Ascending aorta (tissue), 2 donors: ENCODE measurements at regions not wholly inside any gene's neighbourhood (a gene's known extent, or its start where the extent isn't known, plus 50 kb on each side); places are given as distances from the start of the nearest gene placed in this dataset.

Experiments used
- DNase-seq, 2 donors: peaks; one replicate each; pipeline ENCODE4 v3.0.0-alpha.2; 2019; ENCODE audit warnings: low spot score in 2 of 2
- H3K27ac ChIP-seq, 2 donors: fragments of 200-600 bp; sonication (generic); one replicate each; pipeline ENCODE4 v1.5.1; 2016 to 2017; ENCODE audit warnings: mild to moderate bottlenecking in 1 of 2
- H3K27me3 ChIP-seq: fragments of 200-600 bp; sonication (generic); one replicate; pipeline ENCODE4 v1.5.1; 2017
- H3K36me3 ChIP-seq, 2 donors: fragments of 200-600 bp; sonication (generic); one replicate each; pipeline ENCODE4 v1.5.1; 2016
- H3K4me1 ChIP-seq, 2 donors: fragments of 200-600 bp; sonication (generic); one replicate each; pipeline ENCODE4 v1.5.1; 2016 to 2017; ENCODE audit warnings: mild to moderate bottlenecking in 1 of 2
- H3K4me3 ChIP-seq, 2 donors: fragments of 200-600 bp; sonication (generic); one replicate each; pipeline ENCODE4 v1.5.1; 2016 to 2017; ENCODE audit warnings: mild to moderate bottlenecking in 1 of 2
- H3K9me3 ChIP-seq, 2 donors: fragments of 200-600 bp; sonication (generic); one replicate each; pipeline ENCODE4 v1.5.1; 2016
- CTCF ChIP-seq, 3 experiments: fragments of 200-600 bp in 2 of 3; fragments of 450-650 bp in 1 of 3; sonication (generic) in 2 of 3; IDR thresholded peaks; one replicate each; pipeline ENCODE4 v1.5.1; 2016 to 2019; ENCODE audit warnings: antibody characterized with exemption in 3 of 3, mild to moderate bottlenecking in 1 of 3, moderate library complexity in 1 of 3
- intact Hi-C: fragments of 100-400 bp; cut with DNase I; formaldehyde crosslinking; loops from one replicate; pipeline ENCODE4 v1.15.1; 2023

DNA sequence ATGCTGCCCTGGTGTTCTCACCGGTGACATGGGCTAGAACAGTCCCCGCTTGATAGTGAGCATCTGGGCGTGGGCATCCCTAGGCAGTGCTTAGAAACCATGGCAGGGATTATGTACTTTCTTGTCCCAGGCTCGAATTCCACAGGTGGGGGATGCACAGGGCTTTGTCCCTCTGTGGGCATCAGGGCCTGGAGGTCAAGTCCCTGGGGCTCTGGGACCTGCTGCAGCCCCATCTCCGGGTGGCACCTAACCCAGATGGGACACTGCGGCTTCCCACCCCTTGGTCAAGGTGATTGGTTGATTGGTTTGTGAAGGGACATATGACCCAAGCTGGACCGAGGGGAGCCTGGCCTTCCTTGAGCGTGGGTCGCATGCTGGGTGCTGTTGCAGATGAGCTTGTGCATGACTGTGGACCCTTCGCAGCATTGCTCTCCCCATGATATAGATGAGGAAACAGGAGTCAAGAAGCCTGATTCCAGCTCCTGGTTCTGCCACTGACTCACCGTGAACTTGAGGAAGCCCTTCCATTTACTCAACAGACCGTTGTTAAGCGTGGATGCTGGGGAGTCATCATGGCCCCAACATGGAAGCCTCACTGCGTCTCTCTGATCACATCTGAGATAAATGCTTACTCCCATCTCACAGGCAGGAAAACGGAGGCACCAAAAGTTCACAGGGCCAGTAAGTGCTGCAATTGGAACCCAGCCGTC lies 64.0 kb upstream of the RUNX3 start:
- no peak for TF ChIP-seq CTCF (IDR thresholded peaks at IDR 0.05)
- H3K4me3 ChIP-seq: no peak overlapping the region
- no peaks in the 10 kb centered on the region for H3K27me3 ChIP-seq
- H3K9me3 ChIP-seq: no peaks in the 10 kb centered on the region
- intact Hi-C loops: no loop called here
- no peak for DNase-seq
- H3K4me1 ChIP-seq: no peaks in the 10 kb centered on the region
- no peak overlapping the region for H3K27ac ChIP-seq
- no peaks in the 10 kb centered on the region for H3K36me3 ChIP-seq

GRCh38 chr1:24992761-24993211 lies 62.7 kb upstream of the RUNX3 start:
- H3K27ac ChIP-seq: no peak overlapping the region
- TF ChIP-seq CTCF (IDR thresholded peaks at IDR 0.05): no peak
- H3K4me3 ChIP-seq: no peak overlapping the region
- H3K4me1 ChIP-seq: no peaks in the 10 kb centered on the region
- H3K27me3 ChIP-seq: no peaks in the 10 kb centered on the region
- H3K9me3 ChIP-seq: no peaks in the 10 kb centered on the region
- intact Hi-C loops: no loop called here
- no peaks in the 10 kb centered on the region for H3K36me3 ChIP-seq
- DNase-seq: no peak

GRCh38 chr1:24992124-24992760 lies 62.2 kb upstream of the RUNX3 start:
- no peaks in the 10 kb centered on the region for H3K36me3 ChIP-seq
- H3K4me3 ChIP-seq: no peak overlapping the region
- TF ChIP-seq CTCF (IDR thresholded peaks at IDR 0.05): no peak
- no peaks in the 10 kb centered on the region for H3K9me3 ChIP-seq
- no peak for DNase-seq
- H3K4me1 ChIP-seq: no peaks in the 10 kb centered on the region
- intact Hi-C loops: no loop called here
- no peaks in the 10 kb centered on the region for H3K27me3 ChIP-seq
- no peak overlapping the region for H3K27ac ChIP-seq

- no peak for DNase-seq
- no peak for TF ChIP-seq CTCF (IDR thresholded peaks at IDR 0.05)
- no peak overlapping the region for H3K4me3 ChIP-seq
- intact Hi-C loops: no loop called here
- H3K36me3 ChIP-seq: no peaks in the 10 kb centered on the region
- H3K27ac ChIP-seq: no peak overlapping the region
- H3K4me1 ChIP-seq: no peaks in the 10 kb centered on the region
- H3K27me3 ChIP-seq: no peaks in the 10 kb centered on the region
- no peaks in the 10 kb centered on the region for H3K9me3 ChIP-seq
These were observed 61.6 kb upstream of the RUNX3 start for GRCh38 chr1:24991697-24992096.

DNA sequence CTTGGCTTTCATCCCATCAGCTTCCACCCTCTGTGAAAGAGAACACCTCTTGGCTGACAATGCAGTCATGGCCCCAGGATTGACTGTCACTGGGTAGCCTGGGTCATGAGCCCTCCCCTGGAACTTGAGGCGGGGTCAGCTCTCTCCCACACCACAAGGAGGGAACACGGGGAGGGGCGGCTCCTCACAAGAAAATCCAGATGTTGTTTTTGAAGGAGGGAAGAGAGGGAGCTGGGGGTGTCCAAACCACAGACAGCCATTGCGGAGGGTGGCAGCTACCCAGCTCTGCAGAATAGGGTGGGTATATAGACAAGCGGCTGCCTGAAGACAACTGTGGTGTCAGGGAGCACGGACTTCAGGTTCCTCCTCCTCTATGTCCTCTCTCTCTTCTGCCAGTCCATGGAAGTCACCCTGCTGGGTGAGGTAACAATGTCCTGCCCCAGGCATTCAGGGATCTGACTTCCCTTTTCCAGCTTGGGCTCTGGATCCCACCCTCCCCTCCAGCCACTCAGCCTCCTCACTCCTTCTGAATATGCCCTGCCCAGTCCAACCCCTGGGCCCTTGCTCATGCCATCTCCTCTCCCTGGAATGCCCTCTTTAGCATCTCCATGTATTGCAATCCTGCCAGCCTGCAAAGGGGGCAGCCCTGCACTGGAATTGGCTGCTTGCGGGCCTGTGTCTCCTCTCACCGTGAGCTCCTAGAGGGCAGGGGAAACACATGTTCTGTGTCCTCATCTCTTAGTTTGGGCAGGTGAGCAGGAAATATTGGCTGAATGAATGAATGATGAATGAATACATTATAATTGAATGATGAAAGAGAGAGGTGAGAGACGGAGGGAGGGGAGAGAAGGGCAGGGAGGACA lies 60.9 kb upstream of the RUNX3 start:
- H3K4me3 ChIP-seq: no peak overlapping the region
- no peaks in the 10 kb centered on the region for H3K36me3 ChIP-seq
- DNase-seq: no peak
- H3K4me1 ChIP-seq: no peaks in the 10 kb centered on the region
- no peak for TF ChIP-seq CTCF (IDR thresholded peaks at IDR 0.05)
- no peak overlapping the region for H3K27ac ChIP-seq
- intact Hi-C loops: no loop called here
- no peaks in the 10 kb centered on the region for H3K9me3 ChIP-seq
- H3K27me3 ChIP-seq: no peaks in the 10 kb centered on the region
